ENCODE measurements at regions not wholly inside any gene's neighbourhood (a gene's known extent, or its start where the extent isn't known, plus 50 kb on each side); places are given as distances from the start of the nearest gene placed in this dataset.

- Histone ChIP-seq H3K9me3 (replicated peaks in 1 of 3) (no peaks in the 10 kb centered on the region), H3K4me3 (no peak overlapping the region), H3K27ac (no peak overlapping the region), H3K4me1 (replicated peaks in 1 of 2) (no peaks in the 10 kb centered on the region), H3K36me3 (replicated peaks in 1 of 2) (no peaks in the 10 kb centered on the region), H3K27me3 (no peaks in the 10 kb centered on the region)
- no peak for DNase-seq
- intact Hi-C loops (cut with DNase I) = no loop called here
- TF ChIP-seq POLR2A (IDR thresholded peaks at IDR 0.05) (no peak), CTCF (IDR thresholded peaks at IDR 0.05) (no peak)
- 65 to 75% (median 67%) methylated on average over 2 of the region's 2 CpGs for WGBS, 4 donors
Measured at GRCh38 chr12:84415946-84416345, 496.7 kb downstream of the SLC6A15 start.

- TF ChIP-seq POLR2A (IDR thresholded peaks at IDR 0.05) (no peak), CTCF (IDR thresholded peaks at IDR 0.05) (no peak)
- H3K36me3 ChIP-seq (replicated peaks in 1 of 2) = no peaks in the 10 kb centered on the region
- no peak for DNase-seq
- H3K9me3 ChIP-seq (replicated peaks in 1 of 3) = no peaks in the 10 kb centered on the region
- WGBS, 4 donors = 60 to 77% (median 61%) methylated on average over 2 of the region's 2 CpGs
- no peaks in the 10 kb centered on the region for H3K4me1 ChIP-seq (replicated peaks in 1 of 2)
- no peaks in the 10 kb centered on the region for H3K27me3 ChIP-seq
- H3K4me3 ChIP-seq = no peak overlapping the region
- no peak overlapping the region for H3K27ac ChIP-seq
- intact Hi-C loops (cut with DNase I) = no loop called here
Measured at GRCh38 chr12:84413656-84414055, 498.9 kb downstream of the SLC6A15 start.

- intact Hi-C loops (cut with DNase I) = no loop called here
Measured at GRCh38 chr12:84412226-84412625, 500.4 kb downstream of the SLC6A15 start.

GRCh38 chr12:84411031-84411430, 501.6 kb downstream of the SLC6A15 start:
- 70 to 73% (median 72%) methylated on average over 3 of the region's 3 CpGs for WGBS, 4 donors
- TF ChIP-seq CTCF (IDR thresholded peaks at IDR 0.05) = no peak
- TF ChIP-seq POLR2A (IDR thresholded peaks at IDR 0.05) = no peak
- intact Hi-C loops (cut with DNase I) = no loop called here
- Histone ChIP-seq H3K27me3 (no peaks in the 10 kb centered on the region), H3K36me3 (replicated peaks in 1 of 2) (no peaks in the 10 kb centered on the region), H3K4me3 (no peak overlapping the region), H3K4me1 (replicated peaks in 1 of 2) (no peaks in the 10 kb centered on the region), H3K27ac (no peak overlapping the region), H3K9me3 (replicated peaks in 1 of 3) (no peaks in the 10 kb centered on the region)
- DNase-seq = no peak

More at GRCh38 chr12:84412226-84412625, 500.4 kb downstream of the SLC6A15 start:
- Histone ChIP-seq H3K4me3 (no peak overlapping the region), H3K36me3 (replicated peaks in 1 of 2) (no peaks in the 10 kb centered on the region), H3K4me1 (replicated peaks in 1 of 2) (no peaks in the 10 kb centered on the region), H3K27ac (no peak overlapping the region), H3K9me3 (replicated peaks in 1 of 3) (no peaks in the 10 kb centered on the region), H3K27me3 (no peaks in the 10 kb centered on the region)
- no peak for TF ChIP-seq CTCF (IDR thresholded peaks at IDR 0.05)
- DNase-seq = no peak
- 70 to 85% (median 80%) methylated on average over 1 of the region's 1 CpG for WGBS, 4 donors

Data from adrenal gland (tissue), 9 donors.